ENCODE measurements at regions not wholly inside any gene's neighbourhood (a gene's known extent, or its start where the extent isn't known, plus 50 kb on each side); places are given as distances from the start of the nearest gene placed in this dataset.
"Not testable (repeated sequence)": the region's sequence is repeated elsewhere in the genome, so short reads cannot be mapped to it uniquely, and the experiment has no call there.

DNA sequence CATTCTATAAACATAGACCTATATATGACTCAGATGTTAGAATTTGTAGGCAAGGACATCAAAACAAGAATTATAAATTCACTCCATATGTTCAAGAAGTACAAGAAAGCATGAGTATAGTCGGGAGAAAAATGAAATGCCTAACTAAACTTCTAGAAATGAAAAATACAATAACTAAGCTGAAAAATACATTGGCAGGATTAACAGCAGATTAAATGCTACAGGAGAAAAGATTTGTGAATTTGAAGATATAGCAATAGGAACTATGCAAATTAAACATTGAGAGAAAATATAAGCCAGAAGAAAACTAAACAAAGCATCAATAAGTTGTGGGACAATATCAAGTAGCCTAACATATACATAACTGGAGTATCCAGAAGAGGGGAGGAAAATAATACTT is 55.3 kb upstream of the PRSS3 start:
- DNase-seq = no peak

DNA sequence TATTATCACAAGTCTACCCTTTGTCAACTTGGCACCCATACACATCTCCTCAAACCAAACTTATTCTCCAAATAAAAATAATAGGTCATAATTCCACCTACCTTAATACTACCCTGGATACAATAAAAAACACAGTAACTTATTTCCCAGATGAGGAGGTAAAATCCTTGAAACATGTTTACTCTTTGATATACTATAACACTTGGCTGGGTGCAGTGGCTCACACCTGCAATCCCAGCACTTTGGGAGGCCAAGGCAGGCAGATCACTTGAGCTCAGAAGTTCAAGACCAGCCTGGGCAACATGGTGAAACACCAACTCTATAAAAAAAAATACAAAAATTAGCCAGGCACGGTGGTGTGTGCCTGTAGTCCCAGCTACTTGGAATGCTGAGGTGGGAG is 54.4 kb upstream of the PRSS3 start:
- DNase-seq = not testable (repeated sequence)

DNA sequence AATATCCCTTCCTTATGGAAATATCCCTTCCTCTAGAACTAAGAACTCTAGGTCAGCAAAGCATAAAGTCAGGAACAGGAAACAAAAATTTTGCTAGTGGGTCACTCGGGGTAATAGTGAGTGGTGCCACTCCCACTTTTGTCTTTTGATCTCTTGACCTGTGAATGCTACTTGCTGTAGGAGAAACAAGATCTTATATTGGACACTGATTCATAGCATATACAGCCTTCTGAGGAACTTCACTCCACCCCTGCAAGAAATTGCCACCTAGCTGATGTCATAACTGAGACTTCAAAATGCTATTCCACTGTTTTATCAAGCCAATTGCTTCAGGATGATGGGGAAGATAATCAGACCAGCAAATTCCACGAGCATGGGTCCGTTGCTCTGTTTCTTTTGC is 53.3 kb upstream of the PRSS3 start:
- DNase-seq = no peak

DNA sequence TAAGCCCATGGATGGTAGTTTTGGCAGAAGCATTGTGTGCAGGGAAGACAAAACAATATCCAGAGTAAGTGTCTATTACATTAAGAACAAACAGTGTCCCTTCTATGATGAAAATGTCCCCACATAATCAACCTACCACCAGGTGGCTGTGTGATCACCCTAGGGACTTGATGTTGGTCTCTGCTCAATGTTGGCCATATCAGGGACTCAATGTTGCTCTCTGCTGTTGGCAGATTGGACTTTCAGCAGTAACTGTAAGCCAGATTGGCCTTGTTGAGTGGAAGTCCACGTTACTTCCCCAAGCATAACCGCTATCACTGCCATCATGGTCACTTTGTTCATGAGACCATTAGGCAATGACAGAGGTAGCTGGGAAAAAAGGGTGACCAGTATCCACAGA is 52.8 kb upstream of the PRSS3 start:
- no peak for DNase-seq
